ENCODE measurements at regions not wholly inside any gene's neighbourhood (a gene's known extent, or its start where the extent isn't known, plus 50 kb on each side); places are given as distances from the start of the nearest gene placed in this dataset.

DNA sequence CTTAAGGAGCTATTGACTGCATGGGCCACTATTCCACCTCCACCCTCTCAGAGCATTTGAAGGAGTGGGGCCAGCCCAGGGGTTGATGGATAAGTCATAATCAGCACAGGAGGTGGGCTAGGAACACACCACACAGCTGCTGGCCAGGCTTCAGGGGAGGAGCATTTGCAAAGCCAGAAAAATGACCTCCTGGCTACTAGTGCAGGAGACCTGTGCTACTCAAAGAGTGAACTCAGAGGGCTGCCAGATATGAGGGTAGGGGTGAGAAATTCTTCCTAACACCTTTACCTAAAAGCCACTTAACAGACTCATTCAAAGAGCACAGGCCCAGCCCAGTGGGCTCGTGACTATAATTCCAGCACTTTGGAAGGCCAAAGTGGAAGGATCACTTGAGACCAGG is 210.8 kb downstream of the TBXT start:
- no peak for DNase-seq (ENCODE audit: low read depth in 2 of 2)

DNA sequence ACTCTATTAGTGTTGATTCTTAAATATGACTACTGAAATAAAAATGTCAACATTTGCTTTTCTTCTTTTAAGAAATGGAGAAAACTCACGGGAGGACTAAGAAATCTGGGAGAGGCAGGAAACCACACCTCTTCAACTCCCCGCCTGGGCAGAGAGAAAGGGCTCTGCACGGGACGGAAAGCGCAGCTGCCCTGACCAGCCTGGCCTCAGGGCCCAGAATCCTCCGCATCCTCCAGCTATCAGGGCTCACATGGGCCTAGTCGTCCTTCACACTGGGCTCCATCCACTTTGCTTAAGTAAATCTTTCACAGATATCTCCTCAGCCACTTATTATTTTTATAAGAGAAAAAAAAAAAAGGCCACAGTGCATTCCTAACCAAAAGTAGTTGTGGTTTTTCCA is 215.1 kb downstream of the TBXT start:
- no peak for DNase-seq (ENCODE audit: low read depth in 2 of 2)

DNA sequence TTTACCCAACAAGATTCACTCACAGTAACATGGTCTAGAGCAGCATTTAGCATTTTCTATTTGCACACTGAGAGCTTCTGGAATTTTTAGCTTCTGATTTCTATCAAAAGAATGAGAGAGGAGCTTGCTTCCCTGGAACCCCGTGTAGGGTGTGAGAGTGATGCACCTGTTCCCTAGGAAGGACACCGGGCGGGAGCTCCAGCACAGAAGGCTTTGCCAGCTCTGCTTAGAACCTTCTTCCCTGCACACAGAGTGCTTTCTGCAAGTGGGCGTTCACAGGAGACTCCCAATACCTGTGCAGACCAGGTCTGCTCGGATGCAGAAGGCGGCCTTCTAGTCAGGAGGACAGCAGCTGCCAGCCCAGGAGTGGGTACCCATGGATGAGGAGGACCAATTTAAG is 217.3 kb downstream of the TBXT start:
- no peak for DNase-seq (ENCODE audit: low read depth in 2 of 2)

DNA sequence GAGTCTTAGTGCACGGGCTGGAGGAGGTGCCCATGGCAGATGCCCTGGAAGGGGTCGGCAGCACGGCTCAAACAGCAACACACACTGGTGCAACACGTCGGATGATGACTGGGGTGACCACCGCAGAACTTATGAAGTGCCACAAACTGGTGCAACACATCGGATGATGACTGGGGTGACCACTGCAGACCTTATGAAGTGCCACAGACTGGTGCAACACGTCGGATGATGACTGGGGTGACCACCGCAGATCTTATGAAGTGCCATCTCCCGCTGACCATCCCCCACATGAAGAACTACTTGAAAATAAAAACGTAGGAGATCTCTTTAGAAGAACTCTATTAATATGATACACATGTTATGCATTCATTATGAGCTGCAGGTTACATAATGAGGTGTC is 218.3 kb downstream of the TBXT start:
- no peak for DNase-seq (ENCODE audit: low read depth in 2 of 2)

DNA sequence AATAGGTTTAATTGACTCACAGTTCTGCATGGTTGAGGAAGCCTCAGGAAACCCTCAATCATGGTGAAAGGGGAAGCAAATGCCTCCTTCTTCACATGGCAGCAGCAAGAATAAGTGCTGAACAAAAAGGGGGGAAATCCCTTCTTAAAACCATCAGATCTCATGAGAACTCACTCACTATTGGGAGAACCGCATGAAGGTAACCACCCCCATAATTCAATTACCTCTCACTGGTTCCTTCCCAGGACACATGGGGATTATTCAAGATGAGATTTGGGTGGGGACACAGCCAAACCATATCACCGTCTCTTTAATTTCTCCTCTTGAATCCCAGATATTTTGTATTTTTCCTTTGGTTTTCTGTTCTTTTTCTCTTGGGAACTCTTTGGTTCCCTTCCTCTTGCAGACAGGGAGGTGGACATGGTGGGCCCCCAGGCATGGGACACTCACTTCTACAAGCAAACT is 223.6 kb downstream of the TBXT start:
- DNase-seq (ENCODE audit: low read depth in 2 of 2) = no peak

DNA sequence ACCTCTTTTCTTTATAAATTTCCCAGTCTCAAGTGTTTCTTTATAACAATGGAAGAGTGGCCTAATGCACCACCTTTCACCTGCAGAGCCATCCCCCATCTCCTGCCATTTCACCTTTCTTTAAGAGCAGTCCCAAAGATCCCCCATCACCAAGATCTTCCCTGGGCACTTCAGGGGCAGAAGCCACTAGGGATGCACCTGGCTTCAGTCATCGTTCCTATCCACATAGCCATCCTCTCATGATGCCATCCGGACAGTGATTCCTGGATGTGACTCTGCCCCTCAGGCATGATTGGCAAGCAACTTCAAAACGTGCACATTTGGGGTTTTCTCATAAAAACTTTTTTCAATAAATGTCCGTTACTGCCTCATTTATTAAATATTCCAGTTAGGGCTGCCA is 225.9 kb downstream of the TBXT start:
- no peak for DNase-seq (ENCODE audit: low read depth in 2 of 2)

DNA sequence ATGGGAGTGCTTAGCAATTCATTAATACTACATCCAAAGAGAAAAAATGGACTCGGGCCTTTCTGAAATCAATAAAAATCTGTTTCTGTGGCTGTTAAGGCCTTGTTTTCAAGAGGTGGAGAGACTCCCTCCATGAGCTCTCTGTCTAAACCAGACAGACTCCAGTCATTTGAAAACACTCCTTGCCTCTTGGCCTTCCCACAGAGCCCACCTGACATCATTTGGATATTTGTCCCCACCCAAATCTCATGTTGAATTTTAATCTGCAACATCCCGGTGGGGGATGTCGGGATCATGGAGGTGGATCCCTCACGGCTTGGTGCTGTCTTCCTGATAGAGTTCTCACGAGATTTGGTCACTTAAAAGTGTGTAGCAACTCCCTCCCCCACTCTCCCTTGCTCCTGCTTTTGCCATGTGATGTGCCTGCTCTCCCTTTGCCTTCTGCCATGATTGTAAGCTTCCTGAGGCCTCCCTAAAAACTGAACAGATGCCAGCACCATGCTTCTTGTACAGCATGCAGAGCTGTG is 226.3 kb downstream of the TBXT start:
- DNase-seq (ENCODE audit: low read depth in 2 of 2) = no peak

DNA sequence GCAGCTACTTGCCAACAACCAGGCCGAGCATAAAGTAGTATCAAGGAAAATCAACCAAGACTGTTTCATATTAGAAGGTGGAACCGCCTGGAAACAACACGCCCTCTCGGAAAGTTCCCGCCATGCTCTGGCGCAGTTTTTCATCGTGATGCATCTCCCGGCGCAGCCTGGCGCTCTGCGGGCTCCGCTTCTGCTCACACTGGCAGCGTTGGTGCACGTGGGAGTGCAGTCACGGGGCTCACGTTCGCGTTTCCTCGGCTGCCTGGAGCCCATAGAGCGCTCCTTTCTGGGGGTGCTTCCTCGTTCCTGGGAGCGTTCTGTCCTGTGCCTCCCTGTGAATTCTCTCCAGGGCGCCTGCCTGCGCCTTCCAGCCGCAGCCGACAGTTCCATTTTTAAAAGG is 227.3 kb downstream of the TBXT start:
- DNase-seq (ENCODE audit: low read depth in 2 of 2) = no peak

DNA sequence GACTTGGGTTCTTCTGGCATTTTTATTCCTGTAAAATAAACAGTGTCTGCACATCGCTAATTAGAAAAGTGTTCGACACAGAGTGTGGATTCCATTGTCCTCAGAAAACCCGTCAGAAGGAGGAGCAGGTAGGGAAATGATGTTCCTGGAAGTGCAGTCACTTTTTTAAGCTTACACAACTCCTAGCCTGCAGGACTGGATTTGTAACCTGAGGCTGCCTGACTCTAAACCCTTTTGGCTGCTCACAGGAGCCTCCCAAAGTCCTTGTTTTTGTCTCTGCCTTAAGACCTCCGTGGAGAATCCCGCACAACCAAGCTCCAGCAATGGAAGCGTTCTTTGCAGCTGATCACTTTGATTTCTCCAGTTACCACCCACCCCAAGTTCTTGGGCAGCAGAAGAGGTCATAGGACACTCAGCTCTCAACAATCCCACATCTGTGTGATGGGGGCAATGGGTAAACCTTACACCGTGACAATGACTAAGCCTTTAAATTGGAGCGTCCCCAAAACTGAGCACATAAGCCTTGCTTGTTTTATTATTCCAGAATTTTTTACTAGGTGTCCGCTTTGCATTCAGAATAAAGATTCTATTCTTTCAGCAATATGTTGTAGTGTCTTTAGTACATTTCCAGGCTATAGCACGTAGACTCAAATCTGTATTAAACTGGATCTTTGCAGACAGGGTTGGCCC is 227.9 kb downstream of the TBXT start:
- DNase-seq (ENCODE audit: low read depth in 2 of 2) = no peak

DNA sequence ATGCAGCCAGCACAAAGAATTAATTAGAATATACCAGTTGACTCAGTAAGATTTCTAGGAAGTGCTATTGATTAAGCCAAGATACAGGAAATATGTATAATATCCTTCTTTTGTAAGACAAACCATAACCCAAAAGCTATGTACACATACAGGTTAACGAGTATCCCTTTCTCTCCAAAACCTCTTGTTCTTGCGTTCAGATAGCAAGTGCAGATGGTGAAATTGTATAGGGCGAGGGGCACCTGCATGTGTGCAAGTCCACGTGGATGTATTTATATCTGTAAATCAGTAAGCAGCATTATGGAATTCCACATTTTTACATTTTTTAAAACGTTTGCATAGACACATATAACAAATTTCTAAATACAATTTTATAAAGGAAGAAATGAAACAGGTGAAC is 228.6 kb downstream of the TBXT start:
- DNase-seq (ENCODE audit: low read depth in 2 of 2) = no peak

DNA sequence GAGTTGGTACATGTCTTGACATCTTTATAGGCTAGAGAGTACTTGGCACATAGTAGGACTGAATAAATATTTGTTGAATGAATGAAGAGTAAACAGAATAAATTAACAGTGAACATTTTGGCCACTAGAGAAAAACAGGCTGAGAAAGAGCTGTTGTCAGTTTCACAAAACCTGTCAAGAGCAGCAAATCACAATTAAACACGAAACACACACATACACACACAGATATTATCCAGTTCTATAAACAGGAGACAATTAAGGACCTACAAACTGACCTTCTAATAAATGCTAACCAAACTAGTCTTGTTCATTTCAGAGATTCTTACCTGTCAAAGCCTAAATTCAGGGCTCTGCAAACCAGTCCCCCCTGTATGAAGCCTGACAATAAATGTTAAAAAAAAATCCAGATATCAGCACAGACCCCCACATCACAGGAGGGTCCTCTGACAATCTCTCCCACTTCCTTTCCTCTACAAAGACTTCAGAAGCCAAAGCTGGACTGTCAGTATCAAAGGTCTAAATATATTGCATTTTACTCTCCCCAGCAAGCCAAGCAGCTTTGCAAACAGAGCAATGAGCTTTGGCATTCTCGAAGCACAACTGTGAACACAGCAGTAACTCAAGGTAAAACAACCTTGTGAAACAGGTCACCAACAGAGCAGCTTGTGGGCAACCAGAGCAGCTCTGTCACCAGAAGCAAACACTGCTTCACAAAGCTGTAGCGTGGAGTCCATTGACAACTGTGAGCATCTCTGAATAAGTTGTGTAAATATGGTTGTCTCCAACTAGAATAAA is 229.9 kb downstream of the TBXT start:
- no peak for DNase-seq (ENCODE audit: low read depth in 2 of 2)

DNA sequence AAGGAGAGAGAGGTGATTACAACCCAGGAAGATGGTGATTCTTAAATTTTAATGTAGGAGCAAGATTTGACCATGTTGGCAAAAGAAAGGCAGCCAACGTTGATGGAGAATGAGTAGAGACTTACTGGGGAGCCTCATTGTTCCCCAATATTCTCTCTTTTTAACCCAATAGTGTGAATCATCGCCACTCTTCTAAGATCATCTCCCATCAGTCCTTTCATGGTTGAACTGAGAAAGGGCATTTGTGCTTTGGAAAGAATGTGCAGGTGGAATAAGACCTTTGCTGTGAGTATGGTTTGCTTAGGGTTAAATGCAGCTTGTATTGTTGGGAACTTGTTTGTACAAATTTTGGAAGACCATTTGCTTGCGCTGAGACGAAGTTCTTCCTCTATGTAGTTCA is 231.0 kb downstream of the TBXT start:
- no peak for DNase-seq (ENCODE audit: low read depth in 2 of 2)

DNA sequence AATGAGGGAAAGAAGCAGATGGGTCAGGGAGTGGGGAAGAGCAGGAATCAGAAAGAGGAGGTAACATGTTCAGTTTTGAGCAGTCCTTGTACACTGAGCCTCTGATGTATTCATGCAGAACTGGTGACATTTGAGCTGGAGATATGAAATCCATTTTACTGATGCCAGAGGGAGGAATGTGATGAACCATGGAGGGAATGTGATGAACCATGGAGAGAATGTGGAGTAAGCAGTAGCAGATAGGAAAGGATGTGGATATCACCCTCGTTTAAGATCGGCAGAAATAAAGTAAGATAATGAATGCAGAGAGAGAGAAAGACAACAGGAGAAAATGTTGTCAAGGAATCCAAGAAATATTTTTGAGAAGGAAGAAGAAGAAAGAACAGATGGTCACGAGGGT is 231.6 kb downstream of the TBXT start:
- no peak for DNase-seq (ENCODE audit: low read depth in 2 of 2)

DNA sequence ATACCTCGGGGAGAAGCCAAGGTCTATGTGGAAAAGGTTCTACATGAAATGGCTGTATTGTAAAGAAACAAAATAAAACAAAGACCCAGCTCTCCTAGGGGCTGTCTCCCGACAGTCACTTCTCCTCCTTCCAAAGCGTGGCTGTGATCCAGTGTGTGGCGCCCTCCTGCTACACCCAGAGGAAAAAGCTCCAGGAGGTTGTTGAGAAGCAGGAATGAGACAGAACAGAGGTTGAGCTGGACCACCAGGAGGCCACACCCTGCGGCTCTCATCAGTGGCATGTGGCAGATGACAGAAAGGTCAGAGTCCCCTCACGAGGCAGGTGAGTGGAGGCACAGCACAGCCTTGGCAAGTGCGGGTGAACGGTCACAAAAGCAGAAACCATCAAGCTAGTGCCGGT is 236.0 kb downstream of the TBXT start:
- DNase-seq (ENCODE audit: low read depth in 2 of 2) = no peak

DNA sequence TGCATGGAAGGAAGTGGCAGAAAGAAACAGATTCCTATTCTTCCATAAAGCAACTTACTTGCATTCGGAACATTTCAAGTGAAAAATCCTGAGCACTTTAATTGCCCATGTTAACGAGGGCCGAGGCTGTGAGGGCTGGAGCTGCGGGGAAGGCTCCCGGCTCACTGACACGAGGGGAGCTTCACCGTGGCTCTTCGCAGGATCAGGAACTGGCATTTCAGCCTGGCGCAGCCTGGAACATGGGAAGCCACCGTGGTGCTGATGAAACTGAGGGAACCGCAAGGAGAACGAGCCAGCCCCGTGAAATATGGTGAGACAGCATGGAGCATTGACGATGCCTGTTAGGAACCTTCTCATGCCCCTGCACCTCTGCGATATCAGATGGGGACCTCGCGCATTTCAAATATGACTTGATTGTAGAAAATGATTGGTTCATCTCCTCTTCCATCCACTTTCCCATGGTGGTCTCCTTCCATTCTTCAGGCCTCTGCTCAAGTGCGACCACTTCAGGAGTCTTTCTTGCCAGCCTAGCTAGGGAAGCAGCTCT is 236.9 kb downstream of the TBXT start:
- no peak for DNase-seq (ENCODE audit: low read depth in 2 of 2)

DNA sequence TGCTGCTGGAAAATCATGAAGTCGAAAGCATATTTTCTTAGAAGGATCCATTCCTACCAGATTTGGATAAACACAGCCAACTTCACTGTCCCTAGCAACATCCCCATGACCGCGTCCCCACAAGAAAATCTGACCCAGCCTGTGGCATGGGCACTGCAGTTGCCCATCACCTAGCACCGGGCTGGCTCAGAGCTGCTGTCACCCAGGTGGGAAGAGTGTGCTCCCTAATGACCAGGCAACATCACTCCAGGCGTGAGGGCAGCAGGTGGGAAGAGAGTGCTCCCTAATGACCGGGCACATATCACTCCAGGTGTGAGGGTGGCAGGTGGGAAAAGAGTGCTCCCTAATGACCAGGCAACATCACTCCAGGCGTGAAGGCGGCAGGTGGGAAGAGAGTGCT is 238.0 kb downstream of the TBXT start:
- DNase-seq (ENCODE audit: low read depth in 2 of 2) = no peak

DNA sequence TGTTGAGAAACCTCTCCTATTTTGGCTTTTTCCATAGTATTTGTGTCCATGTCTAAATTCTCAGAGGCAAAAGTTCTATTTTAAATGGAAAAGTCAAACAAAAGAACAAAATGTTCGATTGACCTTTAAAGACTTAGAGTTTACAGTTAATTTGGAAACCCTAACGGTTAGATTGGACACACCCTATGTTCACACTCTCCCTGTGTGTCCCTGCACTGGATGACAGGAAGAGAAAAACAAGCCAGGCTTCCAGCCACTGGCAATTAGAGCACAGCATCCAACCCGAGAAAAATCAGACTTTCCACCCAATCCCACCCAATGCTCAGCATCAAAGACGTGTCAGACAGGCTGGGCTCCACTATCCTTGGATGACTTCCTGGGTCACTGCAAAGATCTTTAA is 241.3 kb downstream of the TBXT start:
- no peak for DNase-seq (ENCODE audit: low read depth in 2 of 2)

DNA sequence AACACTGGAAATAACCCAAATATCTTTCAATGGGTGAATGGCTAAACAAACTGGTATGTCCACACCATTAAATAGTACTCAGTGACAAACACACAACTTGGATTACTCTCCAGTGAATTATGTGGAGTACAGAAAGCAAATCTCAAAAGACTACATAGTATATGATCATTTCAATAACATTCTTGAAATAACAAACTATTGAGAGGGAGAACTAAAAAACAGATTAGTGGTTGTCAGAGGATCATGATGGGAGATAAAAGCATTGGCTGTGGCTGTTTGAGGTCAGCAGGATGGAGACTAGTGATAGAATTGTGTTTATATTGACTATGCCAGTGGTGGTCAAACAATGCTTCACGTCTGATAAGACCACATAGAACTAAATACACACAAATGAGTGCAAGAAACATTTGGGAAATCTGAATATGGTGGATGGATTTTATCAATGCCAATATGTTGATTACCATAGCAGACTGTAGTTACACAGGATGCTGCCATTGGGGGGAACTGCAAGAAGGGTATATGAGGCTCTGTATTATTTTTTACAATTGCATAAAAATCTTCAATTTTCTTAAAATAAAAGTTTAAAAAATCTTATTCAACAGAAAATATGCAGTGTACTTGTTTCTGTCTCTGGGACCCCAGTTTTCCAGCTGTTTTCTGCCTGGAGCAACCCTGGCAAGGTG is 242.0 kb downstream of the TBXT start:
- DNase-seq (ENCODE audit: low read depth in 2 of 2) = no peak

DNA sequence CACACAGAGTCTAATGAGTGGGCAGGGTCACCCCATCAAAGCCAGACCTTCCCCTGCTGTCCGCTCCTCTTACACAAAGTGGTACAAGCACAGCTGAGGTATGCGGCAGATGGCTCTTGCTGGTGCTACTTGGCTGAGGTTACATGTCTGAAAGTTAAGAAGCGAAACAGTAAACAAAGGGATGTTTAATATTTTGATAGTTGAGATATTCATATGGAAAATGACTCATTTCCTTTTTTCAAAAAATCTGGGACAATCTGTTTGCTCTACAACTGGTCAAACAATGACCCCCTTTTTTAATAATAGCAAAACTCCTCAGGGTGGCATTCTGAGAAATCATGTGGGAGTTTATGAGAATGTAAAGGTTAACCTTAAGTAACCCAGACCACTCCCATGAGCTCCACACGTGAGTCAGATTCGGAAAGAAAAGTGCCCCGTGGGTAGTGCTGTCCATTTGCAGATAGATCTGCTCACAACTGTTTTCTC is 245.3 kb downstream of the TBXT start:
- DNase-seq (ENCODE audit: low read depth in 2 of 2) = no peak

DNA sequence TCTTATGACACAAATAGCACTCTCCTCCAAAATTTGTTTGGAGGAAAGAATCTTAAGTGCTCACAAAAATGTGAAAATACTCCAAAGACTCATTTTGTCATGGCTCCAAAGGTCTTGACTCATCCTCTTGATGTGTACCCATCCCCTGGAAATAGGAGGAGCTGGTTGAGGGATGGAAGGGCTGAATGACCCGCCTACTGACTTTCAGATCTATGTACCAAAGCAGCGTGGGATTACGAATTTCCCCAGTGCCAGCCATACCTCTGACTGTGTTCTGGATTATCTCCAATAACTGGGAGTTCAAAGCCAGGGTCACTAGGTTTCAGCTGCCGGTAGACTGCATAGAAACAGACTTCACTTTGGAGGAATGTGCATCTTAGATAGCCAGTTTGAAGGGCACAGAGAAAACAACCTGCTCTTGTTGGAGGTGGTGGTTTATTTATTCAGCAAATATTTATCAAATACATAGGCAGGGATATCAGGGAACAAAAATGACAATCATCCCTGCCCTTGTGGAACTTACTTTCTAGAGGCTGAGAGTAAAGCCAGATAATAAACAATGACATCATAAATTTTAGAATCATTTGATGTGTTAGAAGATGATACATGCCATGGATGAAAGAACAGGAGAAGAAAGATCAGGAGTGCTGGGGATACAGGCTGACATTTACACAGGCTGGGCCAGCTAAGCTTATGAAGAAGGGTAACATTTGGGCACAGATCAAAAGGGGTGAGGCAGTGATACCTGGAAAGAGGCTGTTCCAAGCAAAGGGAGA is 246.6 kb downstream of the TBXT start:
- DNase-seq (ENCODE audit: low read depth in 2 of 2) = no peak

DNA sequence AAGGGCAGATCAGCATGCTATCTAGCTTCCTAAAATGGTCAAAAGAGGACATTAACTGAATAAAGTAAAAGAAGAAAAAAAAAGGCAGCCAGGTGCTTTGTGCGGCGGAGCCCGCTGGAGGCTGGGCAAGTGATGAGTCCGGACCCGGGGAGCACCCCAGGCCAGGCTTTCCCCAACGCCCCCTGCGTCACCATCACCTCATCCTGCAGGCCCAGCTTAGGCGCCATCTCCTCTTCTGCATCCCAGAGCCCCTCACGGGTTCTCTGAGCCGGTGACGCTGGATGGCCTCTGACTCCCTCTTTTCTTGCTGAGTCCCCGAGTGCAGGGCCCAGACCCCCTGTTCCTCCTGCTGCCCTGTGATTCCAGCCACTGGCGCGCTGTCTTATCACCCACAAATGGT is 250.1 kb downstream of the TBXT start:
- no peak for DNase-seq (ENCODE audit: low read depth in 2 of 2)

All from activated CD8-positive, alpha-beta memory T cell treated with anti-CD3 and anti-CD28 coated beads for 4 hours (primary cell).